GM18502 (cell line): ENCODE measurements at regions not wholly inside any gene's neighbourhood (a gene's known extent, or its start where the extent isn't known, plus 50 kb on each side); places are given as distances from the start of the nearest gene placed in this dataset.
"Not testable (repeated sequence)": the region's sequence is repeated elsewhere in the genome, so short reads cannot be mapped to it uniquely, and the experiment has no call there.

Source experiments
- ATAC-seq: cut with Tn5 transposase; IDR thresholded peaks from one replicate; pipeline ENCODE4 v1.9.1; 2021; ENCODE audit warnings: mild to moderate bottlenecking; ENCODE audit not compliant: unreplicated experiment, poor library complexity

DNA sequence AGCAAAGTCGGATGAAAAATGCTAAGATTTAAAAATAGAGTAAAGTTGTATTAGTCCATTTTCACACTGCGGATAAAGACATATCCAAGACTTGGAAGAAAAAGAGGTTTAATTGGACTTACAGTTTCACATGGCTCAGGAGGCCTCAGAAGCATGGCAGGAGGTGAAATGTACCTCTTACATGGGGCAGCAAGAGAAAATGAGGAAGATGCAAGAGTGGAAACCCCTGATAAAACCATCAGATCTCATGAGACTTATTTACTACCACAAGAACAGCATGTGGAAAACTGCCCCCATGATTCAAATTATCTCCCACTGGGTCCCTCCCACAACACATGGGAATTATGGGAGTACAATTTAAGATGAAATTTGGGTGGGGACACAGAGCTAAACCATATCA, 391.7 kb downstream of the PTPRC start:
- ATAC-seq: not testable (repeated sequence)

DNA sequence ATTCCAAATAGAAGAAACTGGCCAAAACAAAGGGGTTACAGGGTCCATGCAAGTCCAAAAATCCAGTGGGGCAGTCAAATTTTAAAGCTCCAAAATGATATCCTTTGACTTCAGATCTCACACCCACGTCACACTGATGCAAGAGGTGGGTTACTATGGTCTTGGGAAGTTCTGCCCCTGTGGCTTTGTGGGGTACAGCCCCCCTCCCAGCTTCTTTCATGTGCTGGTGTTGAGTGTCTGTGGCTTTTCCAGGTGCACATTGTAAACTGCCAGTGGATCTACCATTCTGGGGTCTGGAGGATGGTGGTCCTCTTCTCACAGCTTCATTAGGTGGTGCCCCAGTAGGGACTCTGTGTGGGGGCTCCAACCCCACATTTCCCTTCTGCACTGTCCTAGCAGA, 392.3 kb downstream of the PTPRC start:
- not testable (repeated sequence) for ATAC-seq

DNA sequence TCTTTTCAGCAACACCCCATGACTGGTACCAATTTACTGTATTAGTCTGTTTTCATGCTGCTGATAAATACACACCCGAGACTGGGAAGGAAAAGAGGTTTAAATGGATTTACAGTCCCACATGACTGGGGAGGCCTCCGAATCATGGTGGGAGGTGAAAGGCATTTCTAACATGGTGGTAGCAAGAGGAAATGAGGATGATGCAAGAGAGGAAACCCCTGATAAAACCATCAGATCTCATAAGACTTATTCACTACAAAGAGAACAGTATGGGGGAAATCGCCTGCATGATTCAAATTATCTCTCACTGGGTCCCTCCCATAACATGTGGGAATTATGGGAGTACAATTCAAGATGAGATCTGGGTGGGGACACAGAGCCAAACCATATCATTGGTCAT, 393.6 kb downstream of the PTPRC start:
- ATAC-seq: not testable (repeated sequence)

DNA sequence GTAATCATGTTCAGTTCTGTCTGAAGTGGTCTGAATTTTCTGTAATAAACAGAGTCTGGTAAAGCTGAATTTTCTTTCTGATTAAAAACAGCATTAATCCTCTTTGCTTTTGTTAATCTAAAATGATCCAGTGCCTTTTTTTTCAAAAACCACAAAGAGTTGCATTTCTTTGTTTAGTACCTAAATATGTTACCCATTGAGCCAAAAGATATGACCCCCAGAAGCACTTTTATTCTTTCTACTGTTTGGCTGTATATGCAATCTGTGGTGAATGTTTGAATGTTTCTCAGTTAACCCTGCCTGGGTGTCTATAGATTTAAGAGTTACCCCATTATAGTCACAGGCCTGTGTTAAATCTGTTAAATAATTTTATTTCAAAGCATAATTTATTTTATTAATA, 394.8 kb downstream of the PTPRC start:
- no peak for ATAC-seq

DNA sequence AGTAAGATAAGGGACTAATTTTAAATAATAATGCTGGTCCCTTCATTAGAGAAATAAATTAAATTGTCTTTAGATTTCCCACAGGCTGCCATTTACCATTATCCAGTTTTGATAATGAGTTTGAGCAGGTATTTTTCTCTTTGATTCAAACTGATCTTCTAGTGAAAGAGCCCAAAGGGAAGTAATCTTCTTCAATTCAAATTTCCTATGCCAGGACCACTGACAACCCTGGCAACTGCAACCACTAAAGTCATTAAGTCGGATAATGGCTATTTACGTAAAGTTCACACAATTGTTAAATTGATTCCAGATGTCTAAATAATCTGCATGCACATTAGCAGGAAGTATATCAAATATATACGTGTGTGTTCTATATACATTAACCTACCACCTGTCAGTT, 399.3 kb downstream of the PTPRC start:
- no peak for ATAC-seq

DNA sequence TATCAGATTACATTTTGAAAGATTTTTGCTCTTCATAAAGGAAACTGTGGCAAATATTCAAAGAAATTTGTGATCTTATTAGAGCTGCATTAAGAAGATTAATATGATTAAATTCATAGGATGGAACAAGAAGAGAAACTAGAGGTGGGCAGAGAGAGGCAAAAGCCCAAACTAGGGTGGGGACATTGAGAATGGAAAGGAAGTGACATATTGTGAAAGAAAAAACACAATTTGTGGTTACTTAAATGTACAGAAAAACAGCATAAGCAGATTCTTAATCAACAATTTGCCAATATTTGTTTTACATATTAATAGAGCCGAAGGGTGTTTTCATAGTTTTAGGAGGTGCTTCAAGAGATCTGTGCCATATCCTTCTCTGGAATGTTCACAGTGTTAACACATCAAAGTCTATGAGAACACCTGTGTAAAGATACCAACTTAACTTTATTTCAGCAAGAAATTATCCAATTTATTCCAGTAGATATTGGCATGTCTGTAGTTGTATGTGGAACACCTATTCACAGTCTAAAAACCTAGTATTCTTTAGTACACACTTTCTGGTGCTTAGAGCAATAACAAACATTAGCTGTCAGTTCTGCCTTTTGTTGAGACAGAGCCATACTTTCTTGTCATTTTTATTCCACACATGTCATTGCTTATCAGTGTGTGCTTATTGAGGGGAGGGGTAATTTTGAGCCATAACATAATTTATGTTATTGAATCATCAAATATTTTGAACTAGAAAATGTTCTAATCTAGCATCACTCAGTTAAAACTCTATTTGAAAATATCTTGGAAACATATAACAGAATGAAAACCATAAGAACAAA, 401.5 kb downstream of the PTPRC start:
- ATAC-seq: no peak

DNA sequence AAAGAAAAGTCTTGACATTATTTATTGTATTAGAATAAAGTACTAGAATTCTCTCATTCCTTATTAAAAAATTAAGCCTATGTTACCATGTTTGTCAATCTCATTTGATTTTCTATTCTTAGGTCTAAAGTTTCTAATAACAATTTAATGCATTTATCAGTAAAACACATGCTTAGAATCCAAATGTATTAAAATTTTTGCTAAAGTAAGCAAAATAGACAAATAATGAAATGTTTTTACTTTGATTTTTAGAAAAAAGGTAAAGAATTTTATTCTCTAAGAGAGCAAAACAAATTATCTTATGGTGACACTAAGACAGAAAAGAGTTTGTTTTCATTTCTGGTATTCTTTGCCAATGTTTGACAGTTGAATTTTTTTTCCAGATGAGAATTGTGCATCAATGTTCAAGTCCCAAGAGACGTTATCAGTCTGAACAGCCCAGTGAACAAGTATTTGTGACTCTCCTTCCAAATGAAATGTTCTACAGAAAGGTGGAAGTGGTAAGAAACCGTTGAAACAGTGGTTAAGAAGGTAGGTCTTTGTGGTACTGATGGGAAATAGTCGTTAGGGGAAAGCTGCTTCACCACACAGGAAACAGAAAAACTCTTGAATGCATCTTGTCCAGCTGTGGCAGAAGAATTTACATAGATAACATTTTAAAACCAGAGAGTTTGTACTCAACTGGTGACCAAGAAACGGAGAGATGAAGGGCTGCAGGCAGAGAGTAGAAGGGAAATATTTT, 402.5 kb downstream of the PTPRC start:
- ATAC-seq: peak; percentile 99

DNA sequence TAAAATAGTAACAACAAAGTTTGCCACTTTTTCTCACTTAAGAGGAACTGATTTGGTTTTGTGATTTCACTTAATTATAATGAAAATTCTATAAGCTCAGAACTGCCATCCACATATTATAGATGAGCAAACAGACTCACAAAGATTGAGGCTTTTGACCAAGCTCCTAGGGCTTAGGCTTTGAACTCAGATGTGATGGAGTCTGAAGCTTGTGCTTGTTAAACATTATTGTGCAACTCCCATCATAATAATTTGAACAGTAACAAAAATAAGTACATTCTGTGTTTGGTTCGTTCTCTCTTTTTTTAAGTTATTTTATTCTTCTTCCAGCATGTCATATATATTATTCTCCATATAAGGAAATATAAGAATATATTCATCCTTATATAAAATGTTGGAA, 403.4 kb downstream of the PTPRC start:
- no peak for ATAC-seq

DNA sequence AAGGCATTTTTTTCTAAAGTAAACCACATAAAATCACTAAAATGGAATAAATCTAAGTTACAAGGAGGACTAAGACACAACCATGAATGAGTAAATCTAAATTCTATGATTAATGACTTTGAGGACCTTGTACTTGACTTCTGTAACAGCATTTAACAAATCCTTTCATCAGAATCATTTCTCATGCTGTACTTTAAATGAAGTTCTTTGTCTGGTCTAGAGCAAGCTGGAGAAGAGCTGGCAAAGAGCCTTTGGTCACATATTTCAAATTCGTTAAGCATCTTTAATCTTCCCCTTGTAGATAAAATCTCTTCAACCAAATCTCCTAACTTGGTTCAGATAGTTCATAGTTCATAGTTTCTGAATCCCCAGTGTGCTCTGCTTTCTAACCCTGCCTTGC, 405.4 kb downstream of the PTPRC start:
- ATAC-seq: no peak

DNA sequence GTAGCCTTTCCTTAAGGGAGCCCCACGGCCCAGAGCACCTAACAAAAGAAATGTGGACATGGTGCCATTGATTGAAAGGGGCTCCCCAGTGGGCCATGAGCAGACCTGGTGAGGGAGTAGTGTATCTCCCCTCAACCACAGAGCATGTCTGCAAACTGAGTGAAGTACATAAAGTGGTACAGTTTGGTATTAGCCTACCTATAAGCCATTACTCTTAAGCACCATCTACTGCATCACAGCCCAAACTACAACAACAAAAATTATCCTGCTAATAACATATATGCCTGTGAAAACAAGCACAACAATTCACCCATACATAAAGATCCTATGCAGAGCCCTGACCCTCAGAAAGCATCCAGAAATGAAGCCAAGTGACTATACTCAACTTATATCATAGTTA, 407.8 kb downstream of the PTPRC start:
- no peak for ATAC-seq

DNA sequence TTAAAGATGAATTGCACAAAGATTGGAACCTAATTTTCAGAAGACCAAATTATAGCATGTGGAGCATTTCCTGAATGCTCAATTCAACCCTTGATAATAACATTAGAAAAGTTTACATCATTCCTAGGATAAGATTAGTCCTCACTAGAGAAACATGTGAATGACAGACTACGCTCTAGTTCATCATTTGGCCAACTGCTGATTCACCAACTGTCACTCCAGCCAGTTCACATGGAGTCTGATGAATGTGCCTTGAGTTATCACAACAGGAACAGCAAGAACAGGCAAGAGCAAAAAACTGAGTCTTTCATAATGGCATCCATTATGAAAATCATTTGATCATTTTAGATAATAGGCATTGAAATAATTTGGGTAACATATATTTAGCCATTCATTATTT, 415.9 kb downstream of the PTPRC start:
- ATAC-seq: no peak

DNA sequence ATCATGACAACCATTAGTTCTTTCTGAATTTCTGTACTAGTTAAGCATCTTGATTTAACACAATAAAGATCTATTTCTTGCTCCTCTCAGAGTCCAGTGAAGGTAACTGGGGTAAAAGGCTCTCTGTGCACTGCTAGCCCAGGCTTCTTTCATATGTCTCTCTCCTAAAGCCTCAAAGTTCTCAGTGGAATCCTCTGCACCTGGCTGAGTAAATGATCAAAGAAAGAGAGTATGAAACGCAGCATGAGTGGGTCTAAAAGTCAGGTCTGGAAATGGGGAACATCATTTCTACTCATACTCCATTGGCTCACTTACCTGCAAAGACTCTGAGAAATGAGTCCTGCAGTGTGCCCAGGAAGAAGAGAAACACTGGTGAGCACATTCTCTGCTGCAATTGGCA, 418.5 kb downstream of the PTPRC start:
- ATAC-seq: no peak

DNA sequence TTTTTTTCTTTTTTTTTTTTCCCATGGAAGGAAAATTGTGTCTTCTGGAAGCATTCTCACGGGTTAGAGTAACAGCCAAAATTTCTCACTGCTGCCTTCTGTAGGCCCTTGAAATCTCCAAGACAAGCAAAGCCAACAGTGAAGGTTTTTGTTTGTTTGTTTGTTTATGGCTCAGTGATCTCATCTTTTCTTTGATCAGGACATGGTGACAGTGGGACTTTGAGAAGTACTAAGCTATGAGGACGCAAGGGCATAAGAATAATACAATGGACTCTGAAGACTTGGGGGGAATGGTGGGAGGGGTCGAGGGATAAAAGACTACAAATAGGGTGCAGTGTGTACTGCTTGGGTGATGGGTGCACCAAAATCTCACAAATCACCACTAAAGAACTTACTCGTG, 419.4 kb downstream of the PTPRC start:
- ATAC-seq: no peak

DNA sequence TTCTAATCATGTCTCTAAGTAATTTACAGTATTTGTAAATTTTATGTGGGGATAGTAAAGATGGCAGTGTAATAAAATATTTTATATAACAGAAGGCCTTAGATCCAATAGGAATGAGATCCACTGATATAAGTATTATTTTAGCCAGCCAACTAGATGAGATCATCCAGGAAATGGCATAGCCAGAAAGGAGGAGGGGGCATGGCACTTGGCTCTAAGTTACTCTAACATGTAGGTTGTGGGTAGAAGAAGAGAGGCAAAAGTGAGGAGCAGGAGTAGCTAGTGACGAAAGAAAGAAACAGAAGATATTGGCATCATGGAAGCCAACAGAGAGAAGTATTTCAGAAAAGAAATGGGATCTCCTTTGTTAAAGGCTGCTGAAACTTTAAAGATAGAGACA, 426.1 kb downstream of the PTPRC start:
- no peak for ATAC-seq

DNA sequence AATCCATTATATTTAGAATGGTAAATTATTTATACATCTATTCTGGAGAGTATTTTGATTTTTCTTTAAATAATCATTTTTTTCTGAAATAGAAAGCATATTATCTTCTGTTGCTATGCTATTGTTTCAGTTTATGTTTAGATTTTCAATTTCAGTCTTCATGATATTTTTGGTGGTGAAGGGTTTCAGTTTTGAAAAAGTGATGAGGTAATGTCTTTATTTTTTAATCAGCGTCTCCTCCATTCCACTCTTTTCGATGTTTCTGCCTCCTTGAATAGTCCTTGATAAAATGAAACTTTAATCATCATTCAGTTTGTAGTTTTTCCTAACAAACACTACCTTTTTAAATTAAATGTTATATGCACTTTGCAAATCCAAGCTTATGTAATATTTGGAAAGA, 428.6 kb downstream of the PTPRC start:
- peak; percentile 98 for ATAC-seq

DNA sequence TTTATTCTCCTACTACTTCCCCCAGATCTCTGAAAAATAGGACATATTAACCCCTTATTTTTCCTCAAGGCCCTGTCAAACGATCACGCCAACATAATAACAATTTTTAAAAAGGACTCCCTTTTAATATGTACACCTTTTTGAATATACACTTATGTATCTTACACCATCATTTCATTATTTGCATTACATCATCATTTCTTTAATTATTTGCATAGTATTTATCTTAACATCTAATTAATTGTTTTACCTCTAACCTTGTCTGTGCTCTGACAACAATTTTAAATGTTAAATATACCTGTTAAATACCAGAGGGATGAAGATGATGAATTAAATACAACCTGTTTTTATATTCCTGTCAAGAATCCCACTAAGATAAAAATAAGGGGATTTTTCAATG, 432.2 kb downstream of the PTPRC start:
- ATAC-seq: no peak

DNA sequence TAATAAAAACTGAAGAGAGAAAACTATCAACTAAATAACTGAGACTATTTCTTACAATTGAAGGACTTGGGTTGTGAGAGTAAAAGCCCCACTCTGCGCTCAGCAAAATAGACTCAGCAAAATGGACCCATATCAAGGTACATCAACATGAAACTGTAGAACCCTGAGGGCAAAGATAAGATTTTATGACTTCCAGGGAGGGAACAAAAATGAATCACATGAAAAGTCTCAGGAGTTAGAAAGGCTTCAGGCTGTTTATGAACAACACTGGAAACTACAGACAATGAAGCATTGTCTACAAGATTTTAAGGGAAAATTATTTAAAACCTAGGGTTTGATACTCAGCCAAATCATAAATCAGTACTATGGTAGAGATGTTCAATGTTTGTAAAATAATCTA, 434.3 kb downstream of the PTPRC start:
- no peak for ATAC-seq

DNA sequence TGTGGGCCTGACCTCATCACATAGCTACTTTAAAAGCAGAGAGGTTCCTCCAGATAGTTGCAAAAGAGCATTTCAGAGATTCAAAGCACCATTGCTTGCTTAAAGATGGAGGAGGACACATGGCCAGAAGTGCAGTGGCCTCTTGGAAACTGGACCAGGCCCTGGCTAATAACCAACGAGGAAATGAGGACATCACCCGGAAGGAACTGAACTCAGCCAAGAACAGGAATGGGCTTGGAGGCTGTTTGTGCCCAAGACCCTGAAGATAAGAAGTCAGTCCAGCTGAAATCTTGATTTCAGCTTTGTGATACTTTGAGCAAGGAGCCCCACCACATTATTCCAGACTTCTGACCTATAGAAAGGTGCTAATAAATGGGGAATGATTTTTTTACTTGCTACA, 437.0 kb downstream of the PTPRC start:
- no peak for ATAC-seq

DNA sequence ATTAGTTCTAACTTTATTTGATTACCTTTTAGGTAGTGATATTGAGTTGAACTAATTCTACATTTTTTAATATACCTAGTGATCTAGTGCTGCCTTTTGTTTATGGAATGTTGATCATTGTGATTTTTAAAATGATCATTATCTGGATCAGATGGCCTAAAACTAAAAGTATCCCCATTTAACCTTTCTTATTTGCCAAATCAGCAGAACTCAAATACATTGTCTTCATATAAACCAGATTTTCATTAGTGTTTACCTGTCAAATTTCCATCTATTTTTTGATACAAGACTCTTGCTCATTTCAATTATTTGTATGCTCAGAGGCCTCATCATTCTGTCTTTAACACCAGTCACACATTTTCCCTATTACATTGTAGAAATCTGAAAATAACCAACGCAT, 441.2 kb downstream of the PTPRC start:
- no peak for ATAC-seq

DNA sequence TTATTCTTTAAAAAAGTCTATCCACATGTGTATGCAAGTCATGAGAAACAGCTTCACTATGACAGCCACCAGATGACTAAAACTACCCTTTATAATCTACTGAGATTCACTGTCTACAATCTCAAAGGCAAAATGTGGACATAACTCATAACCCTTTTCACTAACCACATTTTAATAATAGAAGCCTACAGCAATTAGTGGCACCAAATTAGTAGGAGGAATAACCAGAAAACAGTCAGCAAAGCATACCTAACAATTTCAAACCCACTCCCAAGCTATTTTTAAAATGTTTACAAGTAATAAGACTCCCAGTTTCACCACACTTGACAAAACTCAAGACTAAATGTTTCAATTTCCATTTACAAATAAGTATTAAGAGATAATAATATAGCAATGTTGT, 442.9 kb downstream of the PTPRC start:
- peak; percentile 82 for ATAC-seq

DNA sequence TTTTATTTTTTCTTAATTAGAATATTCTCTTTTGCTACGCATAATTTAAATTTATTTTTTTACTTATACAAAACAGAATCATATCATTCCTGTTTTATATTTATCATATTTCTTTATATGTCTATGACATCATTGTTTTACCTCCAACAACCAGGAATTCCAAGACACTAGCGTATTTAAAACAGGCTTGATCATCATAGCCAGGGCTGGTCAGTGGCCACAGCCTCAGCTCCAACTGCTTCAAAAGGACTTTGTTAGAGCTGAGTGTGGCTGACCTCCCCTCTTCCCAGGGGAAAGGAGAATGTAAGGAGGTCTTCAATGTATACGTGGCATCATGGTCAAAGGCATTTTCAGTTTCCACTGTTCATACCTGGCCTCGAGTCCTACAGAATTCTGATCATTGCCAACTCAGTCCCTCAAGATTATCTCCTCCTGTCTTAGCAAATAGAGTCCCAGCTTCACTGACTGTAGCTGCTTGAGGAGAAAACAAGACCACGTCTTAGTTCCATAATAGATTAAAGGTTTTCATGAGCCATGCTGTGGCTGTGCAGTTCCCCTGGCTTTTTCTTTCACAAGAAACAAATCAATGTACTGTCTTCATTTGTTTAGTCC, 444.0 kb downstream of the PTPRC start:
- ATAC-seq: no peak
